COLO829 (cell line): ENCODE measurements at regions not wholly inside any gene's neighbourhood (a gene's known extent, or its start where the extent isn't known, plus 50 kb on each side); places are given as distances from the start of the nearest gene placed in this dataset.

Experiments used
- DNase-seq: peaks from one replicate; pipeline ENCODE4 v3.0.0; 2012; ENCODE audit warnings: low spot score

GRCh38 chr20:57944988-57945387 lies 235.2 kb upstream of the PMEPA1 start:
- DNase-seq: no peak

- DNase-seq: no peak
Observed at GRCh38 chr20:57943950-57944349, 234.1 kb upstream of the PMEPA1 start.

- DNase-seq: no peak
Observed at GRCh38 chr20:57943291-57943690, 233.5 kb upstream of the PMEPA1 start.

DNA sequence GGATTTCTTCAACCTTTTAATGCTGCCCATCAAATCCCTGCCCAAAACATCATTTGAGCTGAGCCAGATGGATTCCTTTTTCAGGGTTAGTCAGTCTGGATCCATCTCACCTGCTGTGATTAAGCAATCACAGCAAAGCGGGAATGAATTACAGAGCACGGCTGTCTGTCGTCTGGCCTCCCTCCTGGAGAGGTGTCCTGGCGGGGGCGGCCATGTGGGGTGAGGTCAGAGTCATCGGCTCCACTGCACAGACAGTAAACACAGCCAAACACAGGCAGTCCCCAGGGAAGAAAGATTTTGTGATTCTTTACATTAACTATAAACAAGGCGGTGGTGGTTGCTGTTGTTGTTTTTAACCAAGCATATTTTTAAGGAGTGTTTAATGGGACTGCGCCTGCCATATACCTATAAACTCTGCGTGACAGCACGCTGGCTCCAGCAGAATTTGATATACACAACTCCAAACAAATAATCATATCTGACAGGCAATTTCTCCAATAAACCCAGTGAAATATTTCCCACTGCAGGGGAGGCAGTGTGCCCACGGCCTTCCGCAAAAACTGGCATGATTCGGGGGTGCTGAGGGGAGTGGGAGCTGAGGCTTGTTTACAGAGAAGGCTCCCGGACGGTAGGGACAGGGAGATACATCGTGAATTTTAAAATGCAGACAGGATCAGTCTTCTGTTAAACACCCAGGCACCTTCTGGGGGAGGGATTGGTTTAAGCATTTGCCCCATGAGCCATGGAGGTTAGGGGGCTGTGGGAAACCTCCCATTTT lies 232.0 kb upstream of the PMEPA1 start:
- no peak for DNase-seq

DNA sequence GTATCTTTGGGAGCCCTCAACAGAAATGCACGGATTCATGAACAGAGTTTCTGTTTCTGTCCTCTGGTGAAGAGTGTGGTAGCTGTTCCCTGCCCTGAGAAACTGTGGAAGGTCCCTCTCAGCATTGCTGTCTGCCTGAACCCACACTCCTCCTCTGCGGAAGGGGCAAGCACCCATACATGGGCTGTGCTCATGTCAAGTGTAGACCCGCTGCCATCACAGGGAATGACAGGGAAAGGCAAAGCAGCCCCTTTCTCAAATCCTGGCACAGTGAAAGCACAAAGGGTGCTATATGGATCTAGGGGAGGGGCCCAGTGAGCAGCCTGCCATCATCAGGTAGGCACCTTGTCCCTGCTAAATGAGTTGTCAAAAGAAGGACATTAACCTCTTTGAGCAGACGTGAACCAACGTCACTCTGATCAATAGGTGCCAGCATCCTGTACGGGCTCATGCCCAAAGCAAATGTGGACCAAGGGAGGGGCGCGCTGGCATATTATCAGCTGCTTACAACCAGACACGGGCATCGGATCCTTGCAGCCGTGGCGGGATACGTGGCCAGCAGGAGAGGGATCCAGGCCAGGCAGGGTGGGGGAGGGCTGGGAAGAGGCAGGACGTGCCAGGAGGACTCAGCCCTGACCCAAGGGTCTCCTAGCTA lies 231.2 kb upstream of the PMEPA1 start:
- no peak for DNase-seq

GRCh38 chr20:57940376-57940775 lies 230.6 kb upstream of the PMEPA1 start:
- no peak for DNase-seq

DNA sequence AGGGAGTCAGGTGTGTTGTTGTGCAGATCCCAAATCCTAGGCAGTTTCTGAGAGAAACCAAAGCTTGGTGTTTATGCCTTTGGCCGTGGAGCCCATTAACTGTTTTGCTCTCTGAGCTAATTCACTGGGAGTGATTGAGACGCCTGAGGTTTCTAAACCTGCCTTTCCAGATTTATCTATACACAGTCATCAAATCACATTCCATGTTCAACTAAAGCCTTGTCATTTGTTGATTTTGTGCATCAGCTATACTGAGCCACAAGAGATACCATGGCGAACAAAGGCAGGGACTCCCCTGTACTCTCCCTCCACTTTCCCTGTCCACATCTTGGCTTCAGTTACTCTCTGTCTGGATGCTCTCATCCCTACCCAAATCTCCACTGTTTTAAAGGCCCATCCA lies 229.7 kb upstream of the PMEPA1 start:
- no peak for DNase-seq

DNA sequence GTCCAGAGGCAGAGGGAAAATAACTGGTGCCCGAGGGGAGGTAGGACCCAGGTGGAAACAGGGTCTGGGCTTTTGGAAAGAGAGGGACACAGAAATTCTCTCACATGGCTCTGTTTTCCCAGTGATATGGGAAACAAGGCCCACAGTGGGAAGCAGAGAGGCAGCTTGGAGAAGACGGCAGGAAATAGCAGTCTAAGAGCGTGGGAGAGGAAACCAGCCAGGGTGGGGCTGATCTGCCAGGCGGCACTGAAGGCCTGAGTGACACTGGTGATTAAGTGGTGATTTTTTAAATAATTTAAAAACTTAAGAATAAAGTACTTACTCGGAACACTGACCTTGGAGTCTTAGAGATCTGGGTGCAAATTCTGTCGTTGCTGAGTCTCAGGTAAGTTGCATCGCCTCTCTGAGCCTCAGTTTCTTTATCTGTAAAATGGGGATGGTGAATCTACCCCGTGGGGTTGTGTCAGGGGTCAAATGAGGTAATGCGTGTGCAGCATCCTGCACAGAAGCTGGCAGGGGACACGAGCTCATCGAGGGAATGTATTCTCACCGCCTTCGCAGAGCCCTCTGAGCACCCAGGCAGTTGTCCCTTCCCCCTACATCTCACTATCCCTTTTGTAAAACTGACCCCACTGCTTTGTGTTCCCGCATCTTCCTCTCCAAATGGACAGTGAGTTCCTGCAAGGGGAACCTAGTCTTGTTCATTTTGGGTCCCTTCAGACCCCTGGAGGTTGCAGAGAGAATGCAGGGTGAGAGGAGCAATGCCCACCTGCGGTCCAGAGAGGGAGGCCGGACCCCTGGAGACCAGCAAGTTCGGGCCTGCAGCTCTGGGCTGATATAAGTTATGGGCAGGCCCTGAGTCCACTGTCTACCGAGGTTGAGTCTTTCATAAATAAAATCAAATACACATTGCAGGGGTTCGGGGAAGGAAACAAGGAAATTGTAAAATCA lies 228.6 kb upstream of the PMEPA1 start:
- no peak for DNase-seq

- DNase-seq: no peak
Observed at GRCh38 chr20:57936636-57937385, 227.0 kb upstream of the PMEPA1 start.

DNA sequence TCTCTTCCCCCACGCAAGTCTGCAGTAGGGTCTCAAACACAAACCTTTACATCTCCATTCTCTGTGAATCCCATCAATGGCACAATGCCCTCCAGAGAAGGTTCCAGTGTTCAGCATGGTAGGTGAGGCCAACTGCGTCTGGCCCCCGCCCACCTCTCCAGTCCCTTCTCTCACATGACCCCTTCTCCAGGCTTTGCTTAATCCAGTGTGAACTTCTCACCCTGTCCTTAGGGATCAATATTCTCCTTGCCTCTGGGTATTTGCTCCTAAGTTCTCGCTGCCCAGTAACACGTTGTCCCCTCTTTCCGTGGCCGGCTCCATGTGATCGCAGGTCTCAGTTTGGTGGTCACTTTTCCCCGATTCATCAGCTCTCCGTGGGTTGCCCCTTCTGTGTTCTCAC lies 225.1 kb upstream of the PMEPA1 start:
- DNase-seq: no peak

- peak; percentile 26 for DNase-seq
Observed at GRCh38 chr20:57934007-57934805, 224.4 kb upstream of the PMEPA1 start.

DNA sequence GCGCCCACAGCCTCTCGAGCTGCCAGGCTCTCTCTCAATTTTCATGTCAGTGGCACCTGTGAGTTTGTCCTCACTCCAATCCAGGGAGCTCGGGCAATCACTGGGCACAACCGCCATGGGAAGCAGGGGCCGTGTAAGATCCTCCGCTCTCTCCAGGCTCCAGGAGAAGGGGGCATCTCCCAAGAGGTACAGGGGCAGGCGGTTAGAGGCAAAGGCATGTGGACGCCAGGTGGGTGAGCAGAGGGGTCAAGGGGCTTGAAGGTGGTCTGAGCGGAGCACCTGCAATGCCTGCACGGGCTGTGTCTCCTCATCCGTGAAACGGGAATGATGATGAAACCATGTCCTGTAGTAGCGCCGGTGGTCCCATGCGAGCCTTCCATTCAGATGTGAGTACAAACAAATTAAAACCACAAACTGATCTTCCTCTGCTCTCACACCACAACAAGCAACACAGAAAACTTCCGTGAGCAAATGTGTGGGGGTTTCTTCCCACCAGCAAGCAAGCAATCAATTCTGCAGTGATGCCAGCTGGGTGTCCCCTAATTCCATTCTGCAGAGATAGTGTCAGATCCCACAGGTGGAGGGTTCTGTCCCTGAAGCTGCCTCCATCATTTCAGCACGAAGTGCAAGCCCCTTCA lies 222.5 kb upstream of the PMEPA1 start:
- DNase-seq: no peak

DNA sequence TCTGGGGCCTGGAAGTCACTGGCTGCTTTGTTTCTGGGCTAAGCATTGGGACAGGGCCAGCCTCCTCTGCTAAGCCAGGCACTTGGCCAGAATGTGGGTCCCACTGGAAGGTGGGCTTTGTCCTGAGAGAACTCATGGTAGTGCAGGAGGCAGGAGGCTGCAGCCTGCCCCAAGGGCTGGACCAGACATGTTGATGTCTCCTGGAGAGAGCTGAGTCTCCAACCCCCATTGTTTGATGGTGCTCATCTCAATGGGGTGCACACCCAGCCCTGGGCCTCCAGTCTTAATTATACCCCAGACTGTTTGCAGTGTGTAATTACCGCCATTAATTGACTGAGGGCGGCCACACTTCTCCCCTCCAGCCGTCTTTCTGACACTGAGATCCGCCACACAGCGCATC lies 220.5 kb upstream of the PMEPA1 start:
- no peak for DNase-seq

DNA sequence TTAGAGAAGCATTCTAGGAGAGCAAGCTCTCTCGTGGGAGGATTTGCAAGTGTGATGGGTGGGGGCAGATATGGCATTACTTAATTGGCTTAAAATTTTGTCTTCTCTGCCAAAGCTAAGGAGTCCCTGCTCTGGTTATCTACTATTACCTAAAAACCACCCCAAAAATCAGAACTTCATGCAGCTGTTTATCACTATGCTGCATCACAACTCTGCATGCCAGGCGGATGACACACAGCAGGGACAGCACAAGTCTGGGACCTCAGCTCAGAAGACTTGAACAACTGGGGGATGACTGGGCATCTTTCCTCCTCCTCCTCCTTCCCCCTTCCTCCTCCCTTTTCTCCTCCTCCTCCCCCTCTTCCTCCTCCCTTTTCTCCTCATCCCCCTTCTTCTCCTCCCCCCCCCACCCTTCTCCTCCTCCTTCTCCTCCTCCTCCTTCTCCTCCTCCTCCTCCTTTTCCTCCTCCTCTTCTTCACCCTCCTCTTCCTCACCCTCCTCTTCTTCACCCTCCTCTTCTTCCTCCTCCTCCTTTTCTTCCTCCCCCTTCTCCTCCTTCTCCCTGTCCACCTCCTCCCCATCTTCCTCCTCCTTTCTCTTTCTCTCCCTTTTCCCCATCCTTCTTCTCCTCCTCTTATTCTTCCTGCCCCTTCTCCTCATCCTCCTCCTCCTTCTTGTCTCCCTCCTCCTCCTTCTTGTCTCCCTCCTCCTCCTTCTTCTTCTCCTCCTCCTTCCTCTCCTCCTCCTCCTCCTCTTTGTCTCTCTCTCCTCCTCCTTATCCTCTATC lies 218.6 kb upstream of the PMEPA1 start:
- DNase-seq: no peak

GRCh38 chr20:57927376-57927775 lies 217.6 kb upstream of the PMEPA1 start:
- no peak for DNase-seq

DNA sequence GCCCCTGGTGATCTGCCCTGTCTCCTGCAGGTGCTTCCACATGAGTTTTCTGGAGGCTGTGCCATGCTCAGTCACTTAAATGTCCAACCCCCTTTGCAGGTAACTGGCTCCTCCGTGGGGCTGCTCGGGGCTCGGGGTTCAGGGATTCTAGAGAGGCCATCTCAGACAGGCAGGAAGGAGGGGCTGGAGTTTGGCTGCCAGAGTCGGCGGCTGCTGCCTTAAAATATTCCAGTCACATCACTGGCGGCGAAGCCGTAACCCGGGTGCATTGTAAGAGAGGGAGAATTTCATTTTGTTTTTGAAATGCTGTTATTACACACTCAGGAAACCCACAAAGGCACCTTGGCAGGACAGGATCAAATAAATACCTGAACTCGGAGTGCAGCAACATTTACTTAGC lies 212.9 kb upstream of the PMEPA1 start:
- no peak for DNase-seq

DNA sequence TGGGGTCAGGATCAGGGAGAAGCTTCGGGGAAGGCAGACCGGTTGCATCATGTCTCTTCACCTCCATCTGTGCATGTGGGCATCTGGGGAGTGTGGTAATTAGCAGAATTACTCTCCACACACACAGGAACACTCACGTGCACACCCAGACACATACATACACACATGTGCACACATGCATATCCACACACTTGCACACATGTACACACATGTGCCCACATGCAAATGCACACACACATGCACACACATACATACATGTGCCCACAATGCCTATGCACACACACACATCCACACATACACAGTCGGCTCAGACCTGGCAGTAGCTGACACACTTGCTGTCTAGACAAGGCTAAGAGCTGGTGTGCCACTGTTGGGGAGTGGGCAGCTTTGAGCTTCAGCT lies 212.3 kb upstream of the PMEPA1 start:
- no peak for DNase-seq

DNA sequence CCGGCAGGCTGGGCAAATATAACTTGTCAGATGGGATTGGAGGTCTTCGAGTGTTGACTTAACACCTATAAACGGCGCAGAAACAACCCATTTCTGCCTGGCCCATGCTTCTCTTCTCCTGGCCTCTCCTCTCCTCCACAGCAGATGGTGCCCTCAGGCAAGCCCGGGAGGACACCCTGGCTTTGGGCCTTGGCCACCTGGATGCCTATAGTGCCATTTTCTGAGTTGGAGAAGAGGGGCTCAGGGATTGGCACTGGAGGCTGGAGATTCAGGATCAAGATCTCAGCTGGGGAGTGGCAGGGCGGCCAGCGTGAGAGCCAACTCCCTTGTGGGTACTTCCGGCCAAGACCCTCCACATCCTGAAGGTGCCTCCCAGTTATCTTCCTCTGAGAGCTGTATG lies 211.9 kb upstream of the PMEPA1 start:
- no peak for DNase-seq

- DNase-seq: no peak
Observed at GRCh38 chr20:57920971-57921370, 211.2 kb upstream of the PMEPA1 start.

- no peak for DNase-seq
Observed at GRCh38 chr20:57919049-57919448, 209.2 kb upstream of the PMEPA1 start.
